IPS-NIHi7 (cell line): ENCODE measurements at regions not wholly inside any gene's neighbourhood (a gene's known extent, or its start where the extent isn't known, plus 50 kb on each side); places are given as distances from the start of the nearest gene placed in this dataset.
A peak's percentile ranks its signal among the peaks of the same experiment; 100 is the strongest.

Experiments used
- DNase-seq: peaks from one replicate; pipeline ENCODE4 v3.0.0; 2012; ENCODE audit warnings: mixed read lengths; ENCODE audit errors: extremely low spot score

- DNase-seq, result no peak
Observed at GRCh38 chr6:120627612-120628011, 706.7 kb downstream of the TBC1D32 start.

- DNase-seq, result no peak
Observed at GRCh38 chr6:120622127-120622631, 712.1 kb downstream of the TBC1D32 start.

- no peak for DNase-seq
Observed at GRCh38 chr6:120620900-120621299, 713.4 kb downstream of the TBC1D32 start.

- no peak for DNase-seq
Observed at GRCh38 chr6:120615238-120615637, 719.0 kb downstream of the TBC1D32 start.

GRCh38 chr6:120614723-120615122 lies 719.6 kb downstream of the TBC1D32 start:
- no peak for DNase-seq

- no peak for DNase-seq
Observed at GRCh38 chr6:120608826-120609225, 725.5 kb downstream of the TBC1D32 start.

- DNase-seq, result no peak
Observed at GRCh38 chr6:120606743-120607142, 727.5 kb downstream of the TBC1D32 start.

- DNase-seq, result no peak
Observed at GRCh38 chr6:120604510-120604909, 729.8 kb downstream of the TBC1D32 start.

GRCh38 chr6:120590611-120591010 lies 743.7 kb downstream of the TBC1D32 start:
- DNase-seq, result no peak

- no peak for DNase-seq
Observed at GRCh38 chr6:120588424-120588823, 745.9 kb downstream of the TBC1D32 start.

- DNase-seq, result no peak
Observed at GRCh38 chr6:120587381-120587780, 746.9 kb downstream of the TBC1D32 start.

- peak; percentile 16 for DNase-seq
Observed at GRCh38 chr6:120584111-120584760, 750.0 kb downstream of the TBC1D32 start.

GRCh38 chr6:120576061-120576460 lies 758.2 kb downstream of the TBC1D32 start:
- no peak for DNase-seq

GRCh38 chr6:120569714-120570113 lies 764.6 kb downstream of the TBC1D32 start:
- DNase-seq, result no peak

GRCh38 chr6:120564779-120565178 lies 769.5 kb downstream of the TBC1D32 start:
- no peak for DNase-seq

GRCh38 chr6:120558294-120558693 lies 776.0 kb downstream of the TBC1D32 start:
- no peak for DNase-seq

- no peak for DNase-seq
Observed at GRCh38 chr6:120557554-120557953, 776.7 kb downstream of the TBC1D32 start.

GRCh38 chr6:120556491-120556890 lies 777.8 kb downstream of the TBC1D32 start:
- DNase-seq, result no peak

- no peak for DNase-seq
Observed at GRCh38 chr6:120553353-120553752, 780.9 kb downstream of the TBC1D32 start.

- DNase-seq, result no peak
Observed at GRCh38 chr6:120545353-120545752, 788.9 kb downstream of the TBC1D32 start.

- DNase-seq, result no peak
Observed at GRCh38 chr6:120534954-120535353, 799.3 kb downstream of the TBC1D32 start.

GRCh38 chr6:120526576-120526975 lies 807.7 kb downstream of the TBC1D32 start:
- no peak for DNase-seq

- no peak for DNase-seq
Observed at GRCh38 chr6:120514544-120514943, 819.7 kb downstream of the TBC1D32 start.

GRCh38 chr6:120511712-120512111 lies 822.6 kb downstream of the TBC1D32 start:
- DNase-seq, result no peak
